Endothelial cell (in vitro differentiated cells): ENCODE measurements at regions not wholly inside any gene's neighbourhood (a gene's known extent, or its start where the extent isn't known, plus 50 kb on each side); places are given as distances from the start of the nearest gene placed in this dataset.

Experiments used
- DNase-seq: peaks from one replicate; pipeline ENCODE4 v3.0.0; 2021; ENCODE audit warnings: low spot score
- H3K27ac Mint-ChIP-seq: one replicate; pipeline ENCODE4 v1.8.0; 2021; ENCODE audit warnings: mixed read lengths, inconsistent platforms; ENCODE audit not compliant: unreplicated experiment
- H3K27me3 Mint-ChIP-seq: one replicate; pipeline ENCODE4 v1.8.0; 2021; ENCODE audit warnings: mild to moderate bottlenecking, moderate library complexity, mixed read lengths, inconsistent platforms; ENCODE audit not compliant: unreplicated experiment
- H3K36me3 Mint-ChIP-seq: one replicate; pipeline ENCODE4 v1.8.0; 2021; ENCODE audit warnings: mild to moderate bottlenecking, low read depth, mixed read lengths, inconsistent platforms; ENCODE audit not compliant: unreplicated experiment
- H3K4me1 Mint-ChIP-seq: one replicate; pipeline ENCODE4 v1.8.0; 2021; ENCODE audit warnings: mild to moderate bottlenecking, mixed read lengths, inconsistent platforms; ENCODE audit not compliant: unreplicated experiment
- H3K4me3 Mint-ChIP-seq: one replicate; pipeline ENCODE4 v1.8.0; 2021; ENCODE audit warnings: mild to moderate bottlenecking, mixed read lengths, inconsistent platforms; ENCODE audit not compliant: unreplicated experiment
- H3K9me3 Mint-ChIP-seq: one replicate; pipeline ENCODE4 v1.8.0; 2021; ENCODE audit warnings: mixed read lengths, inconsistent platforms; ENCODE audit not compliant: unreplicated experiment
- TF ChIP-seq, protein P1 (sequence below): fragments of 200-600 bp; sonication (generic); IDR thresholded peaks from one replicate; pipeline ENCODE4 v1.5.0; 2021; ENCODE audit warnings: antibody characterized with exemption; ENCODE audit not compliant: unreplicated experiment

DNA sequence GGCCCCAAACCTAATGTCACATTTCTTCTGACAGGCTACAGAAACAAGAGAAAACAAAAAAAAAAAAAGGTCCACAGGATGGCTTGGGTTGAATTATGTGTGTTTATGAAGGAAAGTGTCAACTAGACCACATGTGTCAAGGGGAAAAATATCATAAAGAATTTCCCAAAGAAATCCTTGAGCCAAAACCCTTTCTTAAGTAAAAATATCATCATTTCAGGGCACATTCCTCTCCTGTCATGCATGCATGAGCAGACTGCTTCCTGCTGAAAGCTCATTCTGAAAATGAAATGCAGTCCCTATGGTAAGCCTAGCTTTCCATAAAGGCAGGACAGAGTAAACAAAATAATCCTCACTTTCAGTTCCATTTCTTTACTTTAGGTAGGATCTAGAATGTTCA lies 85.7 kb upstream of the RBBP8 start:
- H3K4me1 Mint-ChIP-seq: peaks cover 3% of the 10 kb centered on the region
- H3K27ac Mint-ChIP-seq: no peak overlapping the region
- H3K4me3 Mint-ChIP-seq: no peak overlapping the region
- no peaks in the 10 kb centered on the region for H3K36me3 Mint-ChIP-seq
- peaks cover 1% of the 10 kb centered on the region for H3K27me3 Mint-ChIP-seq
- no peaks in the 10 kb centered on the region for H3K9me3 Mint-ChIP-seq
- DNase-seq: no peak
- TF ChIP-seq, protein P1, sequence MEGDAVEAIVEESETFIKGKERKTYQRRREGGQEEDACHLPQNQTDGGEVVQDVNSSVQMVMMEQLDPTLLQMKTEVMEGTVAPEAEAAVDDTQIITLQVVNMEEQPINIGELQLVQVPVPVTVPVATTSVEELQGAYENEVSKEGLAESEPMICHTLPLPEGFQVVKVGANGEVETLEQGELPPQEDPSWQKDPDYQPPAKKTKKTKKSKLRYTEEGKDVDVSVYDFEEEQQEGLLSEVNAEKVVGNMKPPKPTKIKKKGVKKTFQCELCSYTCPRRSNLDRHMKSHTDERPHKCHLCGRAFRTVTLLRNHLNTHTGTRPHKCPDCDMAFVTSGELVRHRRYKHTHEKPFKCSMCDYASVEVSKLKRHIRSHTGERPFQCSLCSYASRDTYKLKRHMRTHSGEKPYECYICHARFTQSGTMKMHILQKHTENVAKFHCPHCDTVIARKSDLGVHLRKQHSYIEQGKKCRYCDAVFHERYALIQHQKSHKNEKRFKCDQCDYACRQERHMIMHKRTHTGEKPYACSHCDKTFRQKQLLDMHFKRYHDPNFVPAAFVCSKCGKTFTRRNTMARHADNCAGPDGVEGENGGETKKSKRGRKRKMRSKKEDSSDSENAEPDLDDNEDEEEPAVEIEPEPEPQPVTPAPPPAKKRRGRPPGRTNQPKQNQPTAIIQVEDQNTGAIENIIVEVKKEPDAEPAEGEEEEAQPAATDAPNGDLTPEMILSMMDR: no peak

DNA sequence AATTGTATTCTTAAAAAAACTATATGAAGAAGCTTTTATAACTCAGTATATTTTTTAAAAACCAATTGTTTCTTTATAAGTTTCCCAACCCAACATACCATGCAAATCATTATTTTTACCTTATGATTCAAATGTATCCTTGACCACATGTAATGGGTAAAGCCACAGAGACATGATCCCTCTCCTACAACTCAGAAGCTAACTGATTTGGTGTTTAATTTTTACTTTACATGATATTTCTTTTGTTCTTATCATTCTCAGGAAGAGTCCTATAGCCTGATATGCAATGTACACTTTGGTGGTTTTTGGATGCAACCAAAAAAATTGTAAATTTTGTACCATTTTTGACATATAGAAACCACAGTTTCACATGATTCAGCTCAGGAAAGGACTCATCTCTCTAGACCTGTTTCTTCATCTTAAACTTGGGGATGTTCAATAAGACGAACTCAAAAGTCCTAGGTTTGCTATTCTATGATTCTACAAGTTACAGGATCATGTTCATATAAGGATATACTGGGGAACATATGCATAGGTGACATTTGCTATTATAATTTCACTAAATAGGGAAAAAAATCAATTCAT lies 85.2 kb upstream of the RBBP8 start:
- no peaks in the 10 kb centered on the region for H3K9me3 Mint-ChIP-seq

DNA sequence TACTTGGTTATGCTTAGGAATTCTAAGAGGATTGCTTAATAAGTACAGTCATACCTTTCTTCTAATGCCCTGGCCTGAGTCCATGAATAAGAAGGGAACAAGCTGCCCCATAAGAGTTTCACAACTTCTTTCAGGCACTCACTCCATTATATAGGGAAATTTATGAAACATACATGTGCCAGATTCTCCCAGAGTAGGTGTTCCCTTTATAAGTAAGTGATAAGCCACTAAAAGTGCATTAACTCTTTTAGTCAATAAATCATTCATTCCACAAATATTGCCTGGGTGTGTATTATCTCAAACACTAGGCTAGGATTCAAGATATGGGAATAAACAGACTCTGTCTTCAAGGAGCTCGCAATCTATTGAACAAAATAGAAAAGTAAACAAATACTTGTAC lies 84.5 kb upstream of the RBBP8 start:
- Mint-ChIP-seq H3K36me3 (no peaks in the 10 kb centered on the region), H3K27ac (no peak overlapping the region), H3K27me3 (peaks cover 1% of the 10 kb centered on the region), H3K9me3 (no peaks in the 10 kb centered on the region), H3K4me3 (no peak overlapping the region), H3K4me1 (peaks cover 3% of the 10 kb centered on the region)
- TF ChIP-seq, protein P1: no peak
- no peak for DNase-seq

More for the DNA sequence above, 85.2 kb upstream of the RBBP8 start:
- Mint-ChIP-seq H3K4me3 (no peak overlapping the region), H3K27ac (no peak overlapping the region), H3K4me1 (peaks cover 3% of the 10 kb centered on the region), H3K36me3 (no peaks in the 10 kb centered on the region), H3K27me3 (peaks cover 1% of the 10 kb centered on the region)
- TF ChIP-seq, protein P1: no peak
- no peak for DNase-seq

- no peak for DNase-seq
Observed at GRCh38 chr18:22856870-22857269, 76.3 kb upstream of the RBBP8 start.

DNA sequence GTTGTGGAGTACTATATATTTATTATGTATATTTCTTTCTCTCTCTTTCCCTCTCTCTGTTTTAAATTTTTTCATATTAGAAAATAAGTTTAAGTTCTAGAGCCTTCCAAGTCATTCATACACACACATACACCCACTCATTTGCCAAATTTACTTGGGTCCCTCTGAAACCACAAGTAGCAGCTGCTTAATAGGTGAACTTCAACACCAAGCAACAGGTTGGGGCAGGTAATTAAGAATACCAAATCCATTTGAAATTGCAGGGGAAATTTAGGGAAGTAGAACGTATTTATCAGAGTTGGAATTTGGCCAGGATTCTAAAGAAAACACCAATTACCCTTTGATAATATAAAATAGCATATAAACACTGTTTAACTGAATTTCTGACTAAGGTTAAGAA lies 75.0 kb upstream of the RBBP8 start:
- H3K27ac Mint-ChIP-seq: no peak overlapping the region
- peaks cover 1% of the 10 kb centered on the region for H3K27me3 Mint-ChIP-seq
- H3K4me1 Mint-ChIP-seq: no peaks in the 10 kb centered on the region
- DNase-seq: no peak
- TF ChIP-seq, protein P1: no peak
- no peaks in the 10 kb centered on the region for H3K36me3 Mint-ChIP-seq
- no peaks in the 10 kb centered on the region for H3K9me3 Mint-ChIP-seq
- H3K4me3 Mint-ChIP-seq: no peak overlapping the region

More at GRCh38 chr18:22856870-22857269, 76.3 kb upstream of the RBBP8 start:
- H3K4me1 Mint-ChIP-seq: no peaks in the 10 kb centered on the region
- TF ChIP-seq, protein P1: no peak
- no peaks in the 10 kb centered on the region for H3K9me3 Mint-ChIP-seq
- peaks cover 3% of the 10 kb centered on the region for H3K27me3 Mint-ChIP-seq
- no peak overlapping the region for H3K27ac Mint-ChIP-seq
- H3K4me3 Mint-ChIP-seq: no peak overlapping the region
- no peaks in the 10 kb centered on the region for H3K36me3 Mint-ChIP-seq
